ENCODE measurements at regions not wholly inside any gene's neighbourhood (a gene's known extent, or its start where the extent isn't known, plus 50 kb on each side); places are given as distances from the start of the nearest gene placed in this dataset.

DNA sequence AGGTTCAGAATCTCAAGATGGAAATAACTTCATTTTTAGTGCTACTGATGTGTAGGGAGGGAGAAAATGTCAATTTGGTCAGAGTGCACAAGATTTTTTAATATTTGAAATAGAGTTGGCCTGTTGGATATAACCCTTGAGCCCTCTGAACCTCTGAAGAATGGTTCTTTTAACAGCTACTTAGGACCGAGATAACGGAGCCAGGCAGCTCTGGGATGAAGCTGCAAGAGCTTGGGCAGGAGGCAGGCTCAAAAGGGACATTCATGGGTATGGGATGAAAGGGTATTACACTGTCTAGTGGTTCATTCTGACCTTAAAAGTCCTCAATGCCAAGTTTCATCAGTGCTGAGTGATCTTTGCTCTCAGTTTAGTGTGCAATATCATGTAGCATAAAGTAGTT, 111.4 kb upstream of the CPHXL start:
- TF ChIP-seq ESRRG (CRISPR knock-in tag; IDR thresholded peaks at IDR 0.05) = no peak
- TF ChIP-seq TOX (CRISPR knock-in tag; IDR thresholded peaks at IDR 0.05; ENCODE audit: borderline replicate concordance) = no peak
- no peak for TF ChIP-seq OSR1 (CRISPR knock-in tag; IDR thresholded peaks at IDR 0.05)
- TF ChIP-seq, protein P1, sequence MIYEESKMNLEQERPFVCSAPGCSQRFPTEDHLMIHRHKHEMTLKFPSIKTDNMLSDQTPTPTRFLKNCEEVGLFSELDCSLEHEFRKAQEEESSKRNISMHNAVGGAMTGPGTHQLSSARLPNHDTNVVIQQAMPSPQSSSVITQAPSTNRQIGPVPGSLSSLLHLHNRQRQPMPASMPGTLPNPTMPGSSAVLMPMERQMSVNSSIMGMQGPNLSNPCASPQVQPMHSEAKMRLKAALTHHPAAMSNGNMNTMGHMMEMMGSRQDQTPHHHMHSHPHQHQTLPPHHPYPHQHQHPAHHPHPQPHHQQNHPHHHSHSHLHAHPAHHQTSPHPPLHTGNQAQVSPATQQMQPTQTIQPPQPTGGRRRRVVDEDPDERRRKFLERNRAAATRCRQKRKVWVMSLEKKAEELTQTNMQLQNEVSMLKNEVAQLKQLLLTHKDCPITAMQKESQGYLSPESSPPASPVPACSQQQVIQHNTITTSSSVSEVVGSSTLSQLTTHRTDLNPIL (CRISPR knock-in tag; IDR thresholded peaks at IDR 0.05; ENCODE audit: low read depth) = no peak
- TF ChIP-seq RARB (CRISPR knock-in tag; IDR thresholded peaks at IDR 0.05) = no peak
- TF ChIP-seq, protein P2, sequence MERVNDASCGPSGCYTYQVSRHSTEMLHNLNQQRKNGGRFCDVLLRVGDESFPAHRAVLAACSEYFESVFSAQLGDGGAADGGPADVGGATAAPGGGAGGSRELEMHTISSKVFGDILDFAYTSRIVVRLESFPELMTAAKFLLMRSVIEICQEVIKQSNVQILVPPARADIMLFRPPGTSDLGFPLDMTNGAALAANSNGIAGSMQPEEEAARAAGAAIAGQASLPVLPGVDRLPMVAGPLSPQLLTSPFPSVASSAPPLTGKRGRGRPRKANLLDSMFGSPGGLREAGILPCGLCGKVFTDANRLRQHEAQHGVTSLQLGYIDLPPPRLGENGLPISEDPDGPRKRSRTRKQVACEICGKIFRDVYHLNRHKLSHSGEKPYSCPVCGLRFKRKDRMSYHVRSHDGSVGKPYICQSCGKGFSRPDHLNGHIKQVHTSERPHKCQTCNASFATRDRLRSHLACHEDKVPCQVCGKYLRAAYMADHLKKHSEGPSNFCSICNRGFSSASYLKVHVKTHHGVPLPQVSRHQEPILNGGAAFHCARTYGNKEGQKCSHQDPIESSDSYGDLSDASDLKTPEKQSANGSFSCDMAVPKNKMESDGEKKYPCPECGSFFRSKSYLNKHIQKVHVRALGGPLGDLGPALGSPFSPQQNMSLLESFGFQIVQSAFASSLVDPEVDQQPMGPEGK (CRISPR knock-in tag; IDR thresholded peaks at IDR 0.05; ENCODE audit: borderline replicate concordance) = no peak
- TF ChIP-seq GLIS3 (CRISPR knock-in tag; IDR thresholded peaks at IDR 0.05) = no peak
- no peak for TF ChIP-seq ZC3H10 (CRISPR knock-in tag; IDR thresholded peaks at IDR 0.05)
- no peak for TF ChIP-seq PPARA (CRISPR knock-in tag; IDR thresholded peaks at IDR 0.05; ENCODE audit: borderline replicate concordance)
- TF ChIP-seq SNAI2 (CRISPR knock-in tag; IDR thresholded peaks at IDR 0.05) = no peak
- TF ChIP-seq, protein P3, sequence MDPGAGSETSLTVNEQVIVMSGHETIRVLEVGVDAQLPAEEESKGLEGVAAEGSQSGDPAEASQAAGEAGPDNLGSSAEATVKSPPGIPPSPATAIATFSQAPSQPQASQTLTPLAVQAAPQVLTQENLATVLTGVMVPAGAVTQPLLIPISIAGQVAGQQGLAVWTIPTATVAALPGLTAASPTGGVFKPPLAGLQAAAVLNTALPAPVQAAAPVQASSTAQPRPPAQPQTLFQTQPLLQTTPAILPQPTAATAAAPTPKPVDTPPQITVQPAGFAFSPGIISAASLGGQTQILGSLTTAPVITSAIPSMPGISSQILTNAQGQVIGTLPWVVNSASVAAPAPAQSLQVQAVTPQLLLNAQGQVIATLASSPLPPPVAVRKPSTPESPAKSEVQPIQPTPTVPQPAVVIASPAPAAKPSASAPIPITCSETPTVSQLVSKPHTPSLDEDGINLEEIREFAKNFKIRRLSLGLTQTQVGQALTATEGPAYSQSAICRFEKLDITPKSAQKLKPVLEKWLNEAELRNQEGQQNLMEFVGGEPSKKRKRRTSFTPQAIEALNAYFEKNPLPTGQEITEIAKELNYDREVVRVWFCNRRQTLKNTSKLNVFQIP (CRISPR knock-in tag; IDR thresholded peaks at IDR 0.05; ENCODE audit: borderline replicate concordance, low read depth) = no peak
- TF ChIP-seq TCF4 (CRISPR knock-in tag; IDR thresholded peaks at IDR 0.05; ENCODE audit: borderline replicate concordance) = no peak
- TF ChIP-seq ZNF565 (CRISPR knock-in tag; conservative IDR thresholded peaks at IDR 0.05; ENCODE audit: low read depth) = no peak
- no peak for ATAC-seq

DNA sequence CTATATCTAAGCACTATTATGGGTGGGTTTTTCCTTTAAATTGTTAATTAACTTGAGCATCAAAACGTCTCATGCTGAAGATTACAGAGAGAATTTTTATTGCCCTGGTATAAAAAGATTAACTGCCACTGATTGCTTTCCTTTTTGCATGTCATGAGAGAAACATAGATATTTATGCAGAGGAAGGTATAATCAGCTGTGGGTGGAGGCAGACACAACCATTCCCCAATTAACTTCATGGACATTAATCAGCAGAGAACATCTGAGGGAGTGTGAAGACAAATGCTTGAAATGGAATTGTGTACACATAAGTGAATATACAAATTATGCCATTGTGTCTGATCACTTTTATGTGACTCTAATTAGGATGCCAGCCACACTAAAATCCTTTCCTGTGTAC, 115.2 kb upstream of the CPHXL start:
- no peak for ATAC-seq
- TF ChIP-seq, protein P2 (CRISPR knock-in tag; IDR thresholded peaks at IDR 0.05; ENCODE audit: borderline replicate concordance) = no peak
- TF ChIP-seq, protein P3 (CRISPR knock-in tag; IDR thresholded peaks at IDR 0.05; ENCODE audit: borderline replicate concordance, low read depth) = no peak
- TF ChIP-seq ZNF565 (CRISPR knock-in tag; conservative IDR thresholded peaks at IDR 0.05; ENCODE audit: low read depth) = no peak
- TF ChIP-seq SNAI2 (CRISPR knock-in tag; IDR thresholded peaks at IDR 0.05) = no peak
- no peak for TF ChIP-seq OSR1 (CRISPR knock-in tag; IDR thresholded peaks at IDR 0.05)
- no peak for TF ChIP-seq TCF4 (CRISPR knock-in tag; IDR thresholded peaks at IDR 0.05; ENCODE audit: borderline replicate concordance)
- no peak for TF ChIP-seq RARB (CRISPR knock-in tag; IDR thresholded peaks at IDR 0.05)
- TF ChIP-seq ZNF8 (CRISPR knock-in tag; IDR thresholded peaks at IDR 0.05) = no peak
- TF ChIP-seq TOX (CRISPR knock-in tag; IDR thresholded peaks at IDR 0.05; ENCODE audit: borderline replicate concordance) = no peak
- TF ChIP-seq ZNF70 (CRISPR knock-in tag; IDR thresholded peaks at IDR 0.05) = no peak
- TF ChIP-seq, protein P4, sequence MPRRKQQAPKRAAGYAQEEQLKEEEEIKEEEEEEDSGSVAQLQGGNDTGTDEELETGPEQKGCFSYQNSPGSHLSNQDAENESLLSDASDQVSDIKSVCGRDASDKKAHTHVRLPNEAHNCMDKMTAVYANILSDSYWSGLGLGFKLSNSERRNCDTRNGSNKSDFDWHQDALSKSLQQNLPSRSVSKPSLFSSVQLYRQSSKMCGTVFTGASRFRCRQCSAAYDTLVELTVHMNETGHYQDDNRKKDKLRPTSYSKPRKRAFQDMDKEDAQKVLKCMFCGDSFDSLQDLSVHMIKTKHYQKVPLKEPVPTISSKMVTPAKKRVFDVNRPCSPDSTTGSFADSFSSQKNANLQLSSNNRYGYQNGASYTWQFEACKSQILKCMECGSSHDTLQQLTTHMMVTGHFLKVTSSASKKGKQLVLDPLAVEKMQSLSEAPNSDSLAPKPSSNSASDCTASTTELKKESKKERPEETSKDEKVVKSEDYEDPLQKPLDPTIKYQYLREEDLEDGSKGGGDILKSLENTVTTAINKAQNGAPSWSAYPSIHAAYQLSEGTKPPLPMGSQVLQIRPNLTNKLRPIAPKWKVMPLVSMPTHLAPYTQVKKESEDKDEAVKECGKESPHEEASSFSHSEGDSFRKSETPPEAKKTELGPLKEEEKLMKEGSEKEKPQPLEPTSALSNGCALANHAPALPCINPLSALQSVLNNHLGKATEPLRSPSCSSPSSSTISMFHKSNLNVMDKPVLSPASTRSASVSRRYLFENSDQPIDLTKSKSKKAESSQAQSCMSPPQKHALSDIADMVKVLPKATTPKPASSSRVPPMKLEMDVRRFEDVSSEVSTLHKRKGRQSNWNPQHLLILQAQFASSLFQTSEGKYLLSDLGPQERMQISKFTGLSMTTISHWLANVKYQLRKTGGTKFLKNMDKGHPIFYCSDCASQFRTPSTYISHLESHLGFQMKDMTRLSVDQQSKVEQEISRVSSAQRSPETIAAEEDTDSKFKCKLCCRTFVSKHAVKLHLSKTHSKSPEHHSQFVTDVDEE (CRISPR knock-in tag; IDR thresholded peaks at IDR 0.05) = no peak
- TF ChIP-seq PPARA (CRISPR knock-in tag; IDR thresholded peaks at IDR 0.05; ENCODE audit: borderline replicate concordance) = no peak
- no peak for TF ChIP-seq BACH2 (CRISPR knock-in tag; IDR thresholded peaks at IDR 0.05; ENCODE audit: borderline replicate concordance)
- no peak for TF ChIP-seq ESRRG (CRISPR knock-in tag; IDR thresholded peaks at IDR 0.05)

DNA sequence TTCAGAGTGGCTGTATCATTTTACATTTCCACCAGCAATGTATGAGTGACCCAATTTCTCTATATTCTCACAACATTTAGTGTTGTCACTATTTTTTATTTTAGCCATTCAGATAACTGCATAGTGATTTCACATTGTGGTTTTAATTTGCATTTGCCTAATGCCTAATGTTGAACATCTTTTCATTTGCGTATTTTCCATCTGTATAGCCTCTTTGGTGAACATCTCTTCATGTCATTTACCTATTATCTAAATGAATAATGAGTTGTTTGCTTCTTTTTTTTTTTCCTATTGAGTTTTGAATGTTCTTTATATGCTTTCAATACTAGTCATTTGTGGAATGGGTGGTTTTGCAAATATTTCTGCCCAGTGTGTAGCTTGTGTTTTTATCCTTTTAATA, 120.9 kb upstream of the CPHXL start:
- TF ChIP-seq, protein P1 (CRISPR knock-in tag; IDR thresholded peaks at IDR 0.05; ENCODE audit: low read depth) = no peak
- TF ChIP-seq, protein P4 (CRISPR knock-in tag; IDR thresholded peaks at IDR 0.05) = no peak
- TF ChIP-seq TCF4 (CRISPR knock-in tag; IDR thresholded peaks at IDR 0.05; ENCODE audit: borderline replicate concordance) = no peak
- no peak for ATAC-seq
